ENCODE measurements at regions not wholly inside any gene's neighbourhood (a gene's known extent, or its start where the extent isn't known, plus 50 kb on each side); places are given as distances from the start of the nearest gene placed in this dataset.
"Not testable (repeated sequence)": the region's sequence is repeated elsewhere in the genome, so short reads cannot be mapped to it uniquely, and the experiment has no call there.

DNA sequence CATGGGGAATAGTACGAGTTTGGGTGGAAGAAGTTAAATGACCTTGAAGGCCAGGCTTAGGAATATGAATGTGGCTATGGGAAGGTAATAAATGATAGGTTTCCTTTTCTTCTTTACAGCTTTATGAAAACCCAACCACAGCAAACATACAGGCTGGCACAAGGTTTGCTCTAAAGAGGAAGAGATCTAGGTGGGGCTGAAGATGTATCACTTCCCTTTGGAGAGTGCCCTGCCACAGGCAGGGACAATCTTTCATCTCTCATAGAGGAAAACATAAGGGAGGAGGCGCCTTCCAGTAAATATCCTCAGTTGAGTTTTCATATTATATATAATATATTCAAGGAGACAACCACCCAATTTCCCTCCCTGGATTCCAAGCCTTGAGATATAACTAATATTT is 72.9 kb upstream of the FRMD6 start:
- DNase-seq (no peak), ATAC-seq (no peak)
- Mint-ChIP-seq H3K27ac (no peak overlapping the region), H3K27me3 (peaks cover 25% of the 10 kb centered on the region), H3K36me3 (ENCODE audit: low read depth) (no peaks in the 10 kb centered on the region), H3K4me3 (no peak overlapping the region), H3K9me3 (ENCODE audit: low read depth) (no peaks in the 10 kb centered on the region), H3K4me1 (no peaks in the 10 kb centered on the region)
- intact Hi-C loops (cut with DNase I, micrococcal nuclease) = no loop called here
- POLR2A ChIA-PET = no interaction called here
- CTCF ChIA-PET = no interaction called here

DNA sequence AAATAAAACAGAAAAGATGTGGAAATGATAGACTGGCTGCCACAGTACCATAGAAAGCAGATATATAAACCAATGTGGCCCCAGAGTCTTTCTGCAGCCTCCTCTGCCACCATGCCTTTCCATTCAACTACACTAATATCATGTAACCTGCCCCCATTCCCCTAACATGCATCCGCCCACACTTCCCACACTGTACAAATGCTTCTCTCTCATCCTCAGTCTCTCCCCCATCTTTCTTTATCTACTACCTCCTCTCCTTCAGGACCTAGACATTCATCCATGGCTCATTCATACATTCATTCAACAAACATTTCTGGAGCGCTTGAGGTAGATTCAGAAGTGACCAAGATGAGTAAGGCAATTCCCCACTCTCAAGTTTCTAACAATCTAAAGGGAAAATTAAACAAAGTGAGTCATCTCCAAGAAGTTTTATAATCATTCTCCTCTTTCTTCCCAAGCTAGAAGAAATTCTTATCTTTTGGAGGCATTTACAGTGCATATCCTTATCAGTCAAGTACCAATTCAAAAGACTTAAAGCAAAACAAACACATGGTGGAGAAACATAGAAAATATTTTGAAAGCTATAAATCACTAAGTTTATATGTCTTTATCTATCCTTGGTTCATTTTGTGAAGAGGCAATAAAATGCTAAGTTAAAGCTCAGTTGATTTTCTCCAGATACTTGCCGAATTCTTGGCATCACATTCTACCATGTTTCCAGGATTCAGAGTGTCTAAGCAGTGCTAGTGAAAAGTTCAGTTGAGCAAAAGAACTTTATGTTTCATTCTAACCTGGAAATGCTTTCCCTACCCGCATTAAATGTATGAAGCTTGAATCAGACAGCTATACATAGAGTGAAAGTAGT is 70.5 kb upstream of the FRMD6 start:
- Mint-ChIP-seq H3K4me1 (no peaks in the 10 kb centered on the region), H3K36me3 (ENCODE audit: low read depth) (no peaks in the 10 kb centered on the region), H3K4me3 (no peak overlapping the region), H3K27ac (no peak overlapping the region), H3K27me3 (peaks cover 17% of the 10 kb centered on the region), H3K9me3 (ENCODE audit: low read depth) (no peaks in the 10 kb centered on the region)
- POLR2A ChIA-PET = no interaction called here
- intact Hi-C loops (cut with DNase I, micrococcal nuclease) = no loop called here
- CTCF ChIA-PET = no interaction called here
- ATAC-seq (no peak), DNase-seq (no peak)

DNA sequence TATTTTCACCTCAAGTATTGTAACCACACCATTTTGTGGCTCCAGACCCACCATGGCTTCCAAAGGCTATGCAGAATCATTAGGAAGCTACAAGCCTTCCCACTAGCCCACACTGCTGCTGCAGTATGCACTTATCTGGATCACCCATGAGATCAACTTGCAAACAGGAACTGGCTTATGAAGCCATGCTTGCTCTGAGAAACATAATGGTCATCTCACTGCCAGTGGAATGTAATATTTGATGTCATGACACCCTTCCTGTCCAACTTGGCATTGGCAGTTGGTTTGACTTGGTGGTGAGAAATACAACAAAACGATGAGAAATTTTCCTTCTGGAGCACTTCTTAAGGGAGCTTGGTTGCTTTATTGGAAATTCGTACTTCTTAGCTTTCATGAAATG is 69.3 kb upstream of the FRMD6 start:
- ChIA-PET POLR2A (no interaction called here), CTCF (interaction anchor here (0.6 to 1.4 kb wide), 2 partner anchors 31 to 57 kb away, joined by 3 to 4 read pairs; no protein-coding TSS in a partner anchor)
- H3K36me3 Mint-ChIP-seq (ENCODE audit: low read depth) = no peaks in the 10 kb centered on the region
- no peaks in the 10 kb centered on the region for H3K9me3 Mint-ChIP-seq (ENCODE audit: low read depth)
- no peak overlapping the region for H3K4me3 Mint-ChIP-seq
- H3K4me1 Mint-ChIP-seq = no peaks in the 10 kb centered on the region
- H3K27me3 Mint-ChIP-seq = peaks cover 12% of the 10 kb centered on the region
- intact Hi-C loops (cut with DNase I, micrococcal nuclease) = no loop called here
- no peak for DNase-seq
- ATAC-seq = no peak
- no peak overlapping the region for H3K27ac Mint-ChIP-seq

DNA sequence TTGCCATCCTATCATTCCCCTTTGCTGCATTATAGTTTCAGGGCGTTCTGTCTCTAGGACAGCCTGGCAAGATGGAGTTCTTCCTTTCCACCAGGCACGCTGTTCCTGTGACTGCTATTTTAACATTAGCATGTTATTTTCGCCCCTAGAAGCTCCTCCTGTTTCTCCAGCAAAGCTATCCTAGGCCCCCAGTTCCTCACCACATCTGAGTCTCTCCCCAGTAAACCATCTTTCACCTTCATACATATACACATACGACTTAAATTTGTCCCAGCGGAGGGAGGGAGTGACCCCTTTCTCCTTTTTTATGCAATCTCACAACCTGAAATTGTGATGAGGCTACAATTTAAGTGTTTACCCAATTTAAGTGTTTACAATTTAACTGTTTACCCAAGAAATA is 66.7 kb upstream of the FRMD6 start:
- CTCF ChIA-PET = interaction anchor here (0.6 to 0.8 kb wide), 2 partner anchors 33 kb away, joined by 3 read pairs; no protein-coding TSS in a partner anchor
- no peaks in the 10 kb centered on the region for H3K36me3 Mint-ChIP-seq (ENCODE audit: low read depth)
- no peak overlapping the region for H3K4me3 Mint-ChIP-seq

DNA sequence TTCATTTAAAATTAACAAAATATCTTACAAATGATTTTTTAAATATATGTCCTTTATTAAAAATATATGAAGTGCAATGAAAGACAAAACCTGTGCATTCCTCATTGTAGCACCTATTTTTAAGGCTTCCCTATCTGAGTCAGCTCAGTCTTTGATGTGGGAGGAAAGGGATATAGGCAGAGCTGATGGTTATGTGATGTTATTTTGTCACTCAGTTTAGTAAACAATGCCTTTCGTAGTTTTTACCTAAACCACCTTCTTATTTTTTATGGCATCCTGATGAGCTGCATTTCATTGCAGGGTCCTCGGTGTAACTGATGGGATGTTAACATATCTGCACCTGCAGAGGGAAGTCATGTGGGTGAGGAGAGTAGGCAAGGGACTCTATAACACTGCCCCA is 58.9 kb upstream of the FRMD6 start:
- POLR2A ChIA-PET = no interaction called here

More for the DNA sequence above, 66.7 kb upstream of the FRMD6 start:
- DNase-seq (no peak), ATAC-seq (no peak)
- Mint-ChIP-seq H3K9me3 (ENCODE audit: low read depth) (no peaks in the 10 kb centered on the region), H3K27ac (no peak overlapping the region), H3K4me1 (no peaks in the 10 kb centered on the region), H3K27me3 (peaks cover 7% of the 10 kb centered on the region)
- POLR2A ChIA-PET = no interaction called here
- intact Hi-C loops (cut with DNase I, micrococcal nuclease) = no loop called here

DNA sequence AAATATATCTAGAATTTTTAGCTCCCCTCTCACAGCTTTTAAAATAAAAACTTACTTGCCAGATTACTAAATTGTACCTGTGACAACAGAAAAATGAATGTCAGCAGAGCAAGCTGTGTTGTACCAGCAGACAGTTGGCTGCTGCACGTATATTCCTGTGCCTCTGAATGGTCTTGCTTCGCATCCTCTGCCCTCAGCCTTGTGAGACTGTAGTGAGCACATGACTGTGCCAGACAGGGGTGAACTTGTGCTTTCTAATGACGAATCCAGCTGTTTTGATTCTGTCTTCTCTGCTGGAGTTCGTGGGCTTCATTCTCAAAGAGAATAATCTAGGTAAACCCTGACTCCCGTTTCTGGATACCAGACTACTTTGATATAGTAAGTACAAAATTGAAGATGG is 58.3 kb upstream of the FRMD6 start:
- CTCF ChIA-PET = no interaction called here
- DNase-seq = no peak
- Mint-ChIP-seq H3K27ac (no peak overlapping the region), H3K9me3 (ENCODE audit: low read depth) (no peaks in the 10 kb centered on the region), H3K4me1 (peaks cover 3% of the 10 kb centered on the region), H3K27me3 (peaks cover 7% of the 10 kb centered on the region), H3K36me3 (ENCODE audit: low read depth) (no peaks in the 10 kb centered on the region), H3K4me3 (no peak overlapping the region)
- intact Hi-C loops (cut with DNase I, micrococcal nuclease) = no loop called here
- POLR2A ChIA-PET = no interaction called here
- no peak for ATAC-seq

More for the DNA sequence above, 58.9 kb upstream of the FRMD6 start:
- H3K27ac Mint-ChIP-seq = no peak overlapping the region
- CTCF ChIA-PET = no interaction called here
- H3K4me3 Mint-ChIP-seq = no peak overlapping the region
- intact Hi-C loops (cut with DNase I, micrococcal nuclease) = no loop called here
- H3K27me3 Mint-ChIP-seq = peaks cover 7% of the 10 kb centered on the region
- DNase-seq (no peak), ATAC-seq (no peak)
- H3K36me3 Mint-ChIP-seq (ENCODE audit: low read depth) = no peaks in the 10 kb centered on the region
- no peaks in the 10 kb centered on the region for H3K9me3 Mint-ChIP-seq (ENCODE audit: low read depth)
- peaks cover 3% of the 10 kb centered on the region for H3K4me1 Mint-ChIP-seq

DNA sequence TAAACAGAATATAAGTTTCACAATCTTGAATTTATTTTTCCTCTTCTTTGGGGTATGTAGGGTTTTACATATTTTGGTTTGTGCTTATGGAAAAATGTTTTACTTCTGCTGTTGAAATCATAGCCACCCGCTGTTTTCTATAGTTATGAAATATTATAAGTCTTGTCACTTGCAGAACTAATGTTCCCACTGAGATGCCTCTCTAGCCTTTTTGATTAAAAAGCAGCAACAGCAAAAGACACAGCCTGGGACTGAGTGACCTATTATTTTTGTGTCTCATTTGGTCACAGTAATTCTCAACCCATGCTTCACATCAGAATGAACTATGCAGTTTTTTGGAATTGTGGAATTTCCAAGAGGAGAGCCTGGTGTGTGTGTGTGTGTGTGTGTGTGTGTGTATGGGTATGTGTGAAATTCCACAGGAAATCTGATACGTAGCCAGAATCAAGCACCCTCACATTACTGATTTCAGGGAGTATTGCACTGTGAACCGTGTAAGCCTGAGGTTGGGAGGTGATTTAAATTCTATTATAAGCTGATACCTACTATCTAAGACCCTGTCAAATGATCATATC is 55.7 kb upstream of the FRMD6 start:
- no peak for DNase-seq
- CTCF ChIA-PET = interaction anchor here (1.2 kb wide), 1 partner anchor 21 kb away, joined by 3 read pairs; no protein-coding TSS in a partner anchor
- no peak for ATAC-seq
- intact Hi-C loops (cut with DNase I, micrococcal nuclease) = no loop called here
- peaks cover 14% of the 10 kb centered on the region for H3K27me3 Mint-ChIP-seq
- H3K36me3 Mint-ChIP-seq (ENCODE audit: low read depth) = no peaks in the 10 kb centered on the region
- no peak overlapping the region for H3K4me3 Mint-ChIP-seq
- POLR2A ChIA-PET = no interaction called here
- no peaks in the 10 kb centered on the region for H3K9me3 Mint-ChIP-seq (ENCODE audit: low read depth)
- H3K27ac Mint-ChIP-seq = no peak overlapping the region
- H3K4me1 Mint-ChIP-seq = peaks cover 3% of the 10 kb centered on the region

DNA sequence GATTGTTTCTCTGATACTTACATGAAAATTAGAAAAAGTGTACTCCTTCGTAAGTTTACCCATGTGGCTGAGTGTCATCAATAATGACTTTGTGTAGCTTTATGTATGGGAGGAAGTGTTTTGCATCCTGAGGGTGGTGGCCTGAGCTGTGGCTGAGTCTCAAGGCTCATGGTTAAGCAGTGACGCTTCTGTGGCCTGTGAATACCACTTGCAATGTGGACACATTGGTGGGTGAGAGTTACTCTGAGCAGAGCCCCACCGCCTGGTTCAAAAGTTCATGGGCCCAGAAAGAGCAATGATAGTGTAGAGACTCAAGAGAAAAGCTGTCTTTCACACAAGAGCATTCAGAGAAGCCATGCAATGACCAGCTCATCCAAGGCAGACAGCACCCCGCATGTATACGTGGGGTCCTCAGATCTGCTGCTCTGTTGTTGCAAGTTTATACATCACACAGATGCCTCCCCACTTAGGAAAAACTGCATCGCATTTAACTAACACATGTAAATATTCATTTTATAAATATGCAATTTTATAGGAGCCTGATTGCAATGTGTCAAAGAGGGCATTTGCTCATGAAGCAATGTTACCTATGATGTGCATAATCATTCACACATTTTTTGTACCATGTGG is 55.1 kb upstream of the FRMD6 start:
- CTCF ChIA-PET = interaction anchor here (1.2 kb wide), 1 partner anchor 20 kb away, joined by 3 read pairs; no protein-coding TSS in a partner anchor
- intact Hi-C loops (cut with DNase I, micrococcal nuclease) = no loop called here
- ATAC-seq = no peak

DNA sequence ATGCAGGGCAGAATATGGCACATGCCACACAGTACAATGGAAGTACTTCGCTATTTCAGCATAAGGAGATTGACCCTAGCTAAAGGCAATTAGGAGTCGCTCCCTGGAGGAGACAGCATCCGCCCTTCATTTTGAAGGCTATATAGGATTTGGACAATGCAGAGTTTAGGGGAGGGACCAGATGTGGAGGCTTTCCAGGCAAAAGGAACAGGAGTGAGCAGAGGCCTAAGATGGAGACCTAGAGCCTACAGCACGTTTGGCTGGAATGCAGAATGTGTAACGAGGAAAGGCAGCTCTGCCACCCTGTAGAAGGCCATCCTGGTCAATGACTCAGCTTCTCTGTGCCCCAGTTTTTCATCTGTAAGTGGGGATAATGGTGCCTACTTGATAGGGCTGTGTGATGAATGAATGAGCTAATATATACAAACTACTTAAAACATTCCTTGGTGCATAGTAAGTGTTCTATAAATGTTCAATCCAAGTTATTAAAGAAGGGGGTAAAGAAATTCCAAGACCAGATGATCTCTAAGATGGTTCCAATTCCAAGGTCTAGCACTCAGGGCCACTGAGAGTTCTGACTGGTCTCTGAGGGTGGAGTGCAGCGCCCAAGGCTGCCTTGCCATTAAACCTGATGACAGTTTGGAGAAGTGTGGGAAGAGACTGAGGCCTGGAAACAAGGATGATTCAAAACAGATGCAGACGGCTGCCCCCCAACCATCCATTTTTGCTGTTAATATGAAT is 54.3 kb upstream of the FRMD6 start:
- ATAC-seq = no peak
- no peak overlapping the region for H3K27ac Mint-ChIP-seq
- no peak overlapping the region for H3K4me3 Mint-ChIP-seq
- ChIA-PET POLR2A (no interaction called here), CTCF (interaction anchor here (1.2 kb wide), 1 partner anchor 19 kb away, joined by 3 read pairs; no protein-coding TSS in a partner anchor)
- intact Hi-C loops (cut with DNase I, micrococcal nuclease) = no loop called here
- H3K36me3 Mint-ChIP-seq (ENCODE audit: low read depth) = no peaks in the 10 kb centered on the region
- peaks cover 14% of the 10 kb centered on the region for H3K27me3 Mint-ChIP-seq
- H3K9me3 Mint-ChIP-seq (ENCODE audit: low read depth) = no peaks in the 10 kb centered on the region
- DNase-seq = no peak
- peaks cover 3% of the 10 kb centered on the region for H3K4me1 Mint-ChIP-seq

More for the DNA sequence above, 55.1 kb upstream of the FRMD6 start:
- DNase-seq = no peak
- peaks cover 3% of the 10 kb centered on the region for H3K4me1 Mint-ChIP-seq
- H3K36me3 Mint-ChIP-seq (ENCODE audit: low read depth) = no peaks in the 10 kb centered on the region
- peaks cover 14% of the 10 kb centered on the region for H3K27me3 Mint-ChIP-seq
- no peak overlapping the region for H3K27ac Mint-ChIP-seq
- H3K4me3 Mint-ChIP-seq = no peak overlapping the region
- POLR2A ChIA-PET = no interaction called here
- H3K9me3 Mint-ChIP-seq (ENCODE audit: low read depth) = no peaks in the 10 kb centered on the region

DNA sequence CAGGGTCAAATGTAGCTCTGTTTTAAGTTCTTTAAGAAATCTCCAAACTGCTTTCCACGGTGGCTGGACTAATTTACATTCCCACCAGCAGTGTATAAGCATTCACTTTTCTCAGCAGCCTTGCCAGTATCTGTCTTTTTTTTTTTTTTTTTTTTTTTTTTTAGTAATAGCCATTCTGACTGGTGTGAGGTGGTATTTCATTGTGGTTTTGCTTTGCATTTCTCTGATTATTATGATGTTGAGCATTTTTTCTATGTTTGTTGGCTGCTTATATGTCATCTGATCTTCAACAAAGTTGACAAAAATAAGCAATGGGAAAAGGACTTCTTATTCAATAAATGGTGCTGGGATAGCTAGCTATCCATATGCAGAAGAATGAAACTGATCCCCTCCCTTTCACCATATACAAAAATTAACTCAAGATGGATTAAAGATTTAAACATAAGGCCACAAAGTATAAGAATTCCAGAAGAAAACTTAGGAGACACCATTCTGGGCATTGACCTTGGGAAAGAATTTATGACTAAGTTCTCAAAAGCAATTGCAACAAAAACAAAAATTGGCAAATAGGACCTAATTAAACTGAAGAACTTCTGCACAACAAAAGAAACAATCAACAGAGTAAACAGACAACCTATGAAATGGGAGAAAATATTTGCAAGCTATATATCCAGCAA is 52.6 kb upstream of the FRMD6 start:
- H3K4me3 Mint-ChIP-seq; ATAC-seq; DNase-seq; CTCF ChIA-PET; H3K4me1 Mint-ChIP-seq; POLR2A ChIA-PET; H3K36me3 Mint-ChIP-seq (ENCODE audit: low read depth); intact Hi-C loops (cut with DNase I, micrococcal nuclease); H3K27ac Mint-ChIP-seq; H3K9me3 Mint-ChIP-seq (ENCODE audit: low read depth): not testable (repeated sequence)
- H3K27me3 Mint-ChIP-seq = peaks cover 14% of the 10 kb centered on the region

DNA sequence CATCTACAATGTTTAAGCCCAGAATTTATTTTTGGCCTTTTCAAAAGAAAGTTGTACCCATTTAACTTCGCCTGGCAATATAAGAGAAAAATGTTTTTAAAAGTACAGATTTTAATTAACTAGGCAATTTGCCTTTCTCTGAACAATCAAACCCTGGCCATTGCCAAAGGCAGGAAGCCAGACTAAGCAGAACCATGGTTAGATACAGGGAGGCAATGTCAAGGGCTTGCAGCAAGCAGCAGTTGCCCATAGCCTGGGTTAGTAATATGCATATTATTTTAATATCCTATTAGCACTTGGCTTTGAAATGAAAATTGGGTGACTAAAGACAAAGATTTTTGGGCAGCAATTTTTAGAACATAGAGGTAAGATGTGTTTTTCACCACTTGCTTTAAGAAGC is 51.1 kb upstream of the FRMD6 start:
- H3K4me1 Mint-ChIP-seq = no peaks in the 10 kb centered on the region
- POLR2A ChIA-PET = no interaction called here
- H3K4me3 Mint-ChIP-seq = no peak overlapping the region
- intact Hi-C loops (cut with DNase I, micrococcal nuclease) = no loop called here
- H3K9me3 Mint-ChIP-seq (ENCODE audit: low read depth) = no peaks in the 10 kb centered on the region
- H3K36me3 Mint-ChIP-seq (ENCODE audit: low read depth) = no peaks in the 10 kb centered on the region
- no peak overlapping the region for H3K27ac Mint-ChIP-seq
- CTCF ChIA-PET = interaction anchor here (1.0 kb wide), 1 partner anchor 22 kb away, joined by 3 read pairs; no protein-coding TSS in a partner anchor
- H3K27me3 Mint-ChIP-seq = peaks cover 11% of the 10 kb centered on the region
- DNase-seq (no peak), ATAC-seq (no peak)
